ENCODE measurements at regions not wholly inside any gene's neighbourhood (a gene's known extent, or its start where the extent isn't known, plus 50 kb on each side); places are given as distances from the start of the nearest gene placed in this dataset.

- DNase-seq (ENCODE audit: low read depth in 2 of 2) = no peak
Measured at GRCh38 chr7:35450456-35451214, 196.7 kb upstream of the TBX20 start.

DNA sequence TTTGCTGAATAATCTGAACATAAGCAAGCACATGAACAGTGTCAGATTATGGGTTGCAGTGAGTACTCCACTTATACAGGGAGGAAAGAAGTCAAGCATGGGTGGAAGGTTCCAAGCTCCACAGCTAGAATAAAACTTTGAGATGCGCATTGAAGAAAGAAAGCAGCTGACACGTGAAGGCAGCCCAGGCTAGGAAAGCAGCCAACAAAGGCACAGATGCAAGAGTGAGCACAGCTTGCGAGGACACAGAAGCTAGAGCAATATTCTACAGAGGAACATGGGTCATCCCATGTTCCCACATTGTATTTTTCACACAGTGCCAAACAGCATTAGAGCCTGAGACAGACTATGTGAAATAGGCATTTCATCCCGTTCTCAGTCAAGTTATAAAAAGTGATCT lies 194.6 kb upstream of the TBX20 start:
- no peak for DNase-seq (ENCODE audit: low read depth in 2 of 2)

DNA sequence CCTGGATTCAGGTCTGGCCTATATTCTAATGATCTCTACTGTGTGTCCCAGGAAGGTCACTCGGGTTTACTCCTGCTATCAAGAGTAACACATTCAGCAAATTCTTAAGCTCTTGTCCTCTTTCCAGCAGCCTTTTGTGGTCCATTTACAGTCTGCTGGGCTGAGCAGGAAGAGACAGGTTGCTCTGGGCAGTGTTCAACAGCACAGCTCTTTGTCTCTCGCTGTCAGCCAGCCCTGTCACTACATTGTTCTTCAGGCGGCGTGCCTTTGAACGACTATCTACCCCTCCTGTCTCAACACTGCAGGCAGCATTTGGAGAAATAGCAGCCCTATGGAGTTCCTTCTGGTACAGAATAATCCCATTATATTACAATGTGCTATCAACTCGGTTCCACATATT lies 192.2 kb upstream of the TBX20 start:
- no peak for DNase-seq (ENCODE audit: low read depth in 2 of 2)

- DNase-seq (ENCODE audit: low read depth in 2 of 2) = no peak
Measured at GRCh38 chr7:35437619-35438275, 183.8 kb upstream of the TBX20 start.

DNA sequence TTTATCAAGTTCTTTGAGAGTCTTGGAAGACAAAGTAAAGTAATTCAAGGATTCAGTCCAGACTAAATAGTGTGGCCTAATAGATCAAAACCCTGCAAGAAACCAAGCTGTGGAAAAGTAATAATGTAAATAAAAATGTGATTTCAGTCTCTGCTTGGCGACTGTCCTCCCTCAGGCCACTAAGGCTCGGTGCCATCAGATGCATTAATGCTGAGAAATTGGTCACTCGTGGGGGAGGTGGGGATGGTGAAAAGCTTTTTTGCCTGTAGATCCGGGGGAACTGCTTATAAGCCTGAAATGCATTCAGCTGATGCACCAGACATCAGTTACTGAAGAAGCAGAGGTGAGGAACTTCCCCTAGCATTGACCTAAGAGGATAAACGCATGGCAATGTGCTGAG lies 182.6 kb upstream of the TBX20 start:
- DNase-seq (ENCODE audit: low read depth in 2 of 2) = no peak

DNA sequence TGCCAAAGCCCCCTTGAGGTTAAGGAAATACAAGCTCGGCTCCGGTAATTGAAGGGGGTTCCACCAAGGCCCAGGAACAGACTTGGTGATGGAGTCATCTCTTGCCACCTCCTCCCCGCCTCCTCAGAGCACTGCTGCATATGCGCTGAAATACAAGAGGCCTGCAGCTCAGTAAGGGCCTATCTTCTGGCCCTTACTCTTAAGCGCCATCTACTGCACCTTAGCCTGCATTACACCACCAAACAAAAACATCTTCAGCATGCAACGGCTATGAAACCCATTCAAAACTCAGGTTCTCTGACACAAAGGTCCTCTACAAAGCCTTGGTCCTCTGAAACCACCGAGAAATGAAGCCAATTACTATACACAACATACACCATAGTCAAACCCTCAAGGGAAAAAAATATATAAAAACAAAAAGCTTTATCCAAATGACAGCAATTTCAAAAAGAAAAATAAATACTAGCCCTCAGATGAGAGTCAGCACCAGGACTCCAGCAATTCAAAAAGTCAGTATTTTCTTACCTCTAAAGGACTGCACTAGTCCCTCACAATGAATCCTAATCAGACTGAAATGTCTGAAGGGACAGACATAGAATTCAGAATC lies 176.8 kb upstream of the TBX20 start:
- no peak for DNase-seq (ENCODE audit: low read depth in 2 of 2)

DNA sequence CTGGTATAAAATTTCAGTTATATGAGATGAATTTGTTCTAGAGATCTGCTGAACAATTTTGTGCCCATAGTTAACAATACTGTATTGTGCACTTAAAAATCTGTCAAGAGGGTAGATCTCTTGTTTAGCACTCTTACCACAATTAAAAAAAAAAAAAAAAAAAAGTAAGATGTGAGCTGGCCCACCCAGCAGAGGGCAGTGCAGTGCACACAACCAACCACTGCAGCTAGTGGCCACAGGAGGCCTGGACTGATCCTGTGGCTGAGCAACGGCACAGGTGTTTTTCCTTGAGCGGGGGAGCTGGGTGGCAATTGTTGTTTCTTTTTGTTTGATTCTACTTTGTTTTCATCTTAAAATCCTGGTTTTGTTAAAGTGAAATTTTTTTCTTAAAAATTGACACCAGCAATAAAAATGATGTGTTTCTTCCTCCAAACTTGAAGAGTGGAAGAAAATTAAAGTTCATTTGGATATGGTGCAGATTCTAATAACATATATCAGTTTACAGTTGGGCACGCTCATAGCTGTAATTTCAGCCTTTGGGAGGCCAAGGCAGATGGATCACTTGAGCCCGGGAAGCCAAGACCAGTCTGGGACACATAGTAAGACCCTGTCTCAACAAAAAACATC lies 171.1 kb upstream of the TBX20 start:
- DNase-seq (ENCODE audit: low read depth in 2 of 2) = peak in 1 of 2 donors; percentile 19

DNA sequence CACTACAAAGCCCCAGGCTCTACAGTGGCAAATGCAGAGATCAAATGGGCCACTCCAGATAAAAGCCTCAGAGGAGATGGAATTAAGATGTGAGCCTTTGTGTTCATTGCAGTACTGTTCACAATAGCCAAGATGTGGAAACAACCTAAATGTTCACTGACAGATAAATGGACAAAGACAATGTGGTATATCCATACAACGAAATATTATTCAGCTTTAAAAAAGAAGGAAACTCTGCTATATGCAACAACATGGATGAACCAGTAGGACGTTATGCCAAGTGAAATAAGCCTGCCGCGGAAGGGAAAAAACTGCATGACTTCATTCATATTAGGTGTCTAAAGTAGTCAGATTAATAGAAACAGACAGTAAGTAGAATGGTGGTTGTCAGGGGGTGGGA lies 170.5 kb upstream of the TBX20 start:
- DNase-seq (ENCODE audit: low read depth in 2 of 2) = no peak

- no peak for DNase-seq (ENCODE audit: low read depth in 2 of 2)
Measured at GRCh38 chr7:35422715-35423114, 168.8 kb upstream of the TBX20 start.

DNA sequence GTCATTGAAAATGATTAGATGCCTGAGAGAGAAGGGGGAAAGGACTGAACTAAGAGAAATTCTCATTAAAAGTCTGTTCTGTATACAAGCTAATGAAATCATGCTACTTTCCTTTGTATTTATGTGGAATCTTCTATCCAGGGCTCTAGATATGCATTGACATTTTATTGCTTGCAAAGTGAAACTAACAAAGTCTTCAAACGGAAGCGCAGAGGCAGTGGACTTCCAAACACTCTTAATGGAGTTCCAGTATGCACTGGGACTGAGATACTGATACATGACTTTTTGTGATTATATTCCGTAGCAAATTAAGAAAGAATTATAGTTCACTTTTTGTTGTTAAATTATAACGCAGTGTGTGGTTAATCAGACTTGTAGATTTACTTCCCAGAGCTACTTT lies 166.8 kb upstream of the TBX20 start:
- DNase-seq (ENCODE audit: low read depth in 2 of 2) = no peak

DNA sequence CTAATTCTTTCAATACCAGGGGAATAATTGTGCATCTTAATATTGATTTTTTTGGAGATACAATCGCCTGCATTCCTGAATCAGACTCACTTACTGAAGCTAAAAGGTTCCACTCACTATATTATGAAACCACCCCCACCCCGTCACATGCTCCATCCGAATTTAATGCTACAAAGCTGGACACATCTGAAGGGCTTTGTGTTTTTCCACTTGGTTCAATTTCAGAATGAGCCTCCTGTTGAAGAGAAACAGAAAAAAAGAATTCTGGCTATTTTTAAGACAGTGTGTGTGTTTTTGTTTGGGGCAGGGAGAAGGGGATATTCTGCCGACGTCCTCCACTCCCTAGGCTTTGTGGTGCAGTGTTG lies 165.5 kb upstream of the TBX20 start:
- DNase-seq (ENCODE audit: low read depth in 2 of 2) = no peak

GRCh38 chr7:35418716-35419390 lies 165.0 kb upstream of the TBX20 start:
- no peak for DNase-seq (ENCODE audit: low read depth in 2 of 2)

DNA sequence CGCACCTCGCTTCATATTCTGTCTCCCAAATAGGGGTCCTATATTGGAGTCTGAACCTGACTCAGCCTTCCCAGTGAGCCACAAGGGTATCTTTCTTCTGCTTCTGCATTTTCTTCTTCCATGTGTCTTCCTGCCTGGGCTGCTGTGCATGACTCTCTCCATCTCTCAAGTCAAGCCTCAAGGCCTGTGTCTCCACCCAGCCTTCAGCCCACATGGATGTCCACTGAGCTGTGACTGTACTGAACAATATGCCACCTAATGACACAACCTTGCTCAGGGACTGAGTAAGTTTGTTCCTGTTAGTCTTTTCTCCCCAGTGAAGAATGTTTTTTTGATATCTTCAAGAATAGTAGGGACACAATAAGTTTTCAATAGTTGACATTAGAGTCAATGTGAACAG lies 162.7 kb upstream of the TBX20 start:
- DNase-seq (ENCODE audit: low read depth in 2 of 2) = no peak

DNA sequence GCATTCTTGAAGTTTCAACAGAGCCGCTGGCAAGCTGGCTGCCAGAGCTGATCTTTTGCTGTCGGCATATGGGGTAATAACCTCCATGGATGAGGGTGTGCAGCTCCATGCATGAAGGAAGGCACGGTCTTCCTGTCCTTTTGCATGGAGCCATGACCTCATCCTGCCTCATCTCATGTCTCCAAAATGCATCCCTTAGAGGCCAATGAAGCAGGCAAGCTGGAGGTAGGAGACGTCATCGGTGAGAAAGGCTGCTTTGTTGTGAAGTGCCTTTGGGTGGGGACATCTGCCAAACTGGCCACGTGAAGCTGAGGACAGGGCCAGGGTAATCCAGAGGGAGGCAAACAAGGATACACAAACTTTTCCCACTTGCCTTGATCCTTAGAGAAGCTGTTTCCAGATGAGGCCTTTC lies 161.5 kb upstream of the TBX20 start:
- DNase-seq (ENCODE audit: low read depth in 2 of 2) = no peak

DNA sequence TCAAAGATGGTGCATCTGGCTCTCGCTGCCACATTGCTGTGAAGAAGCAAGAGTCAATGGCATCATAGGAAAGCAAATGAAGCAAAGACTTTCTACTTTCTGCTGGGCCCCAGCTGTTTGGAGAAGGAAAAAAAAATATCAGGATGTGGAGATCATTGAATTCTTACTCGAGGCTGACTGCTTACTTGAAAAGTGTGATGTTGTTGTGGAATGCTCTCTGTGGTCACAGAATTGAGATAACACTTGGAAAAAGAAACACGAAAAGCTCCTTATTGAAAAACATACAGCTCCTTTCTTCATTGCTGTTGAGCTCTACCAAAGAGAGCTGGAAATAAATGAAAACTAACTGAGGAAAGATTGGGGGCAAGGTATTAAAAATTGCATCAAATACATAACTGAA lies 157.4 kb upstream of the TBX20 start:
- DNase-seq (ENCODE audit: low read depth in 2 of 2) = no peak

GRCh38 chr7:35405461-35405860 lies 151.6 kb upstream of the TBX20 start:
- no peak for DNase-seq (ENCODE audit: low read depth in 2 of 2)

- no peak for DNase-seq (ENCODE audit: low read depth in 2 of 2)
Measured at GRCh38 chr7:35401217-35401879, 147.4 kb upstream of the TBX20 start.

- no peak for DNase-seq (ENCODE audit: low read depth in 2 of 2)
Measured at GRCh38 chr7:35399840-35400239, 145.9 kb upstream of the TBX20 start.

GRCh38 chr7:35399216-35399615 lies 145.3 kb upstream of the TBX20 start:
- DNase-seq (ENCODE audit: low read depth in 2 of 2) = no peak

GRCh38 chr7:35398518-35398917 lies 144.6 kb upstream of the TBX20 start:
- no peak for DNase-seq (ENCODE audit: low read depth in 2 of 2)

- DNase-seq (ENCODE audit: low read depth in 2 of 2) = no peak
Measured at GRCh38 chr7:35390146-35390545, 136.2 kb upstream of the TBX20 start.

GRCh38 chr7:35389636-35390035 lies 135.7 kb upstream of the TBX20 start:
- DNase-seq (ENCODE audit: low read depth in 2 of 2) = no peak
